LNCaP clone FGC (cell line): ENCODE measurements at regions not wholly inside any gene's neighbourhood (a gene's known extent, or its start where the extent isn't known, plus 50 kb on each side); places are given as distances from the start of the nearest gene placed in this dataset.

ENCODE experiments used
- DNase-seq: peaks from one replicate; pipeline ENCODE4 v3.0.0-alpha.2; 2011; ENCODE audit warnings: low read depth
- H3K4me3 ChIP-seq: 2 replicates; pipeline ENCODE4 v1.5.1; 2011; ENCODE audit warnings: mild to moderate bottlenecking, low read depth, low read length, control low read depth
- CTCF ChIP-seq: IDR thresholded peaks from 2 replicates; pipeline ENCODE4 v1.5.1; 2012; ENCODE audit warnings: mild to moderate bottlenecking; ENCODE audit not compliant: control insufficient read depth, insufficient read depth; ENCODE audit errors: extremely low read depth

DNA sequence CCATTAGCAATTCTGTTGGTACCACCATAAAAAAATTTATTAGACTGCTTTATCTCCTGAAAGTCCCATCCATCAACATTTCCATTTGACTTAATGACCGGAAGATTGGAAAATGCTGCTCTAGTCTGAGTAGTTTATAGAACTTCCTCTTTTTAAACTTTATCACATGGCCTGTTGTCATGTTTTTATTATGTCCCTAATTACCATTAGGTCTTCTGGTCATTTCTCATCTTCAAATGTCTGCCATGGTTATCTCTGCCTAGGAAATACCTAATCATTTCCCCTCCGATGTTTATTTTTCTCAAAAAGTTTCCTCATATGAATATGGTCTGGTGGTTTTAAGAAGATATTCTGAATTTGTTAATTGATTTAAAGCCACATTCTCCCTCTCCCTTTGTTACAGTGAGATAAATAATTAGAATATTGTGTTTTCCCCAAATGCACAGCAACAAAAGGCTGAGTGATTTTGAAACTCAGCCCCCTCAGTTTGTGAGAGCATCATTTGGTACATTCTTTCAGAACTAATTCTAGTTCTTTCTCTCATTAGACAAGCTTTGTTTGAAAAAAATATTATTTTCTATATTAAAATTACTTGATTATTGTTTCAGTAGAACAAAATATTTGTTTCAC, 317.1 kb upstream of the ST6GAL2 start:
- no peak for TF ChIP-seq CTCF
- no peak overlapping the region for H3K4me3 ChIP-seq
- DNase-seq: no peak

- no peak for TF ChIP-seq CTCF
- H3K4me3 ChIP-seq: no peak overlapping the region
- no peak for DNase-seq
Measured at GRCh38 chr2:107215401-107216350, 329.7 kb upstream of the ST6GAL2 start.

GRCh38 chr2:107218208-107218607, 332.2 kb upstream of the ST6GAL2 start:
- DNase-seq: no peak
- H3K4me3 ChIP-seq: no peak overlapping the region
- TF ChIP-seq CTCF: no peak

- H3K4me3 ChIP-seq: no peak overlapping the region
- no peak for DNase-seq
- no peak for TF ChIP-seq CTCF
Measured at GRCh38 chr2:107222466-107222865, 336.5 kb upstream of the ST6GAL2 start.

DNA sequence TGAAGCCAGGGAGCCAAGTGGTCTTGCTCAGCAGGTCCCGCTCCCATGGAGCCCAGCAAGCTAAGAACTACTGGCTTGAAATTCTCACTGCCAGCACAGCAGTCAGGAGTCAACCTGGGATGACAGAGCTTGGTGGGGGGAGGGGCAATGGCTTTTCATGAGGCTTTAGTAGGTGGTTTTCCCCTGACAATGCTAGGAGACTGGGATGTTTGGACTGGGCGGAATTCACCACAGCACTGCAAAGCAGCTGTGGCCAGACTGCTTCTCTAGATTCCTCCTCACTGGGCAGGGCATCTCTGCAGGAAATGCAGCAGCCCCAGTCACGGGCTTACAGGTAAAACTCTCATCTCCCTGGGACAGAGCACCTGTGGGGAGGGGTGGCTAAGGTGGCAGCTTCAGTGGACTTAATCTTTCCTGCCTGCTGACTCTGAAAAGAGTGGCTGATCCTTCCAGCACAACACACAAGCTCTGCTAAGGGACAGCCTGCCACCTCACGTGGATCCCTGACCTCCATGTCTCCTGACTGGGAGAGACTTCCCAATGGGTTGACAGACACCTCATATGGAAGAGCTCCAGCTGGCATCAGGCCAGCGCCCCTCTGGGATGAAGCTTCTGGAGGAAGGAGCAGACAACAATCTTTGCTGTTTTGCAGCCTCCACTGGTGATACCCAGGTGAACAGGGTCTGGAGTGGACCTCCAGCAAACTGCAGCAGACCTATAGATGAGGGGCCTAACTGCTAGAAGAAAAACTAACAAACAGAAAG, 349.7 kb upstream of the ST6GAL2 start:
- DNase-seq: no peak
- no peak overlapping the region for H3K4me3 ChIP-seq
- no peak for TF ChIP-seq CTCF

DNA sequence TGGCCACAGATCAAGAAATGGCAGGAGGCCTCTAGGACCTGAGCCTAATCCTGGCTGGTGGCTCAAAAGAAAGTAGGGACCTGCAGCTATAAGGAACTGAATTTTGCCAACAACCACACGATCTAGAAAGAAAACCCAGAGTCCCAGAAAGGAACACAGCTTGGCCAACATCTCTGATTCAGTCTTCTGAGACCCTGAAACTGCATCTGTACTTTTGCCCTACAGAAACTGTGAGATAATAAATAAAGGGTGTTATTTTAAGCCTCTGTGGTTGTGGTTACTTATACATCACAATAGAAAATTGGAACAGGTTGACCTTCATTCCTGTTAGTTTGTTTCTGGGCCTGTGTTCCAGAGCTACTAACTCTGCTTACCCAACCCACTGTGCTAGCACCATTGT, 356.8 kb upstream of the ST6GAL2 start:
- DNase-seq: no peak
- no peak overlapping the region for H3K4me3 ChIP-seq
- TF ChIP-seq CTCF: no peak
